Activated CD4-positive, alpha-beta T cell treated with anti-CD3 and anti-CD28 coated beads, Interleukin-2, amount 50 U/mL, for 16 hours (primary cell): ENCODE measurements at regions not wholly inside any gene's neighbourhood (a gene's known extent, or its start where the extent isn't known, plus 50 kb on each side); places are given as distances from the start of the nearest gene placed in this dataset.
"Not testable (repeated sequence)": the region's sequence is repeated elsewhere in the genome, so short reads cannot be mapped to it uniquely, and the experiment has no call there.

Experiments
- DNase-seq: peaks from one replicate; pipeline ENCODE4 v3.0.0-alpha.2; 2020

DNA sequence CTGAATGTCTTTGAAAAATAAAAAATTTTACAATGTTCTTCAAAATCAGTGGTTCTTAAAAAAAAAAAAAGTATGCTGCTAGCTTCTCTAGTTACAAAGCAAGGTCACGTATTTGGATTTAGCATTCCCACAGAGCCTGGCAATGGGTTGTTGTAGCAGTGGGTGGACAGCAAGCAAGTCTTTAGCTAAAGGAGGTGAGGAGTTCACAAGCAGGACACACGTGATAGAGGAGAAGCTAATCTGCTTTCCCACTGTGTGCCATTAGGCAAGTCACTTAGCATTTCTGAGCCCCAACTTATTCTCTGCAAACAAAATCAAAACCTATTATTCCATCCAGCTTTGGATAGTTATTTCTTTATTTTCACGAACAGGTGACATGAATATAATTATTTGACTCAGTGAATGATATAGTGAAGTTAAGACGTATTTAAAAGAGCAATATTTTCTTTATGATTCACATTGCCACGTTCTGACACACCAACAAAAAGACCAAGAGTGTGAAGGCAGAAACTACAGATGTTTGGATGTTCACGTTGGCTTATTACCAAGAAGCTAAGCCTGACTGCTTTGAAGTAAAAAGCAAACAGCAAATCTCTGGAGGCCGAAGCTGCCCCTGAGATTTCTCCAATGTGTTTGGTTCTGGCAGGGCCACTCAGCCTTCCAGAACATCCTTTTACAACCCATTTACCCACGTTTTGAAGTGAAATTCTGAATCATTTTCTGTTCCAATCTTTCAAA is 612.1 kb upstream of the CDH6 start:
- DNase-seq, result no peak

DNA sequence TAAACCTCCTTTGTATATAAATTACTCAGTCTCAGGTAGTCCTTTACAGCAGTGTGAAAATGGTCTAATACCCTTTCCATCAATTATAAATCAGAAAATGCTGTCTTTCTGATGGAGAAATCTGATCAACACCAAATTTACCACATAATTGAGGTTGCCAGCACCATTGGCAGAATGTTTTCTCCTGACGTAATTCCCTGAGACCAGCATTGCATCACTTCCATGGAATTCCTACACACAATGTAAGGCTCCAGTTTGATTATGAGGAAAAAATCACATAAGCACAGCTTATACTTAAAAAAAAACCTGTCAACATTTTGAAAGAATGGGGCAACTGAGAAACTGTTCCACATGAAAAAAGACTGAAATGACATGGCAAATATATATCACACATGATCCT is 618.7 kb upstream of the CDH6 start:
- DNase-seq, result no peak

DNA sequence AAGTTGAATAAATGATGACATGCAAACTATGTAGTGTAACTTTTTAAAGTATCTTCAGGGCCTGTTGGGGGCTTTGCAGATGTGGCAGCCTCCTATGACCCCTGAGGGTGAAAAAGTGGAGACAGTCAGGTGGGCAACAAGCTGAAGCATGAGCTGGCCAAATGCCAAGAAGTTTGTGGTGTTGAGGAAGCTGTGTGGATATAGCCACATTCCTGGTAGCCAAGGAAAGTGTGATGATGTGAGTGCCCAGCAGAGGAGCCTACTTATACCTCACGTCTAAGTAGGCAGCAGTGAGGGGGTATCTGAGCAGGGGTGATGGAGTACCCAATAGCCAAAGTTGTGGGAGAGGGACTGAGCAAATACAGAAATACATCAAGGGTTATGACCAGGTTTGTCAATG is 621.2 kb upstream of the CDH6 start:
- no peak for DNase-seq

DNA sequence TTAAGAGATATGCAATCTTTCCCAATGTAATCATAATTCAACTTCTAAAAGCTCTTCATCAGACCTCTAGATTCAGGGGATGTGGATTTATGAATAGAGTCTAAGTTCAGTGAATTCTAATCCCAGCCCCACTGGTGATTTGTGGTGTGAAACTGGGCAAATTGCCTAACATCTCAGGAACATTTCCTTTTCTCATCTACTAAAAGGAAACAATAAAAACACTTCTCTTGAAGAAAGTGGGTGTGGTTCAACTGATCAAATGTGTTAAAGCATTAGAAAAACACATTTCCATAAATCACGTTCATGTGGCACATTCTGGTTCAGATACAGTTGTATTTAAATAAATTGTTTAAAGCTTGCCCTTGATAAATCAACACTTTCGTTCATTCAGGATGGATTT is 631.7 kb upstream of the CDH6 start:
- DNase-seq, result no peak

DNA sequence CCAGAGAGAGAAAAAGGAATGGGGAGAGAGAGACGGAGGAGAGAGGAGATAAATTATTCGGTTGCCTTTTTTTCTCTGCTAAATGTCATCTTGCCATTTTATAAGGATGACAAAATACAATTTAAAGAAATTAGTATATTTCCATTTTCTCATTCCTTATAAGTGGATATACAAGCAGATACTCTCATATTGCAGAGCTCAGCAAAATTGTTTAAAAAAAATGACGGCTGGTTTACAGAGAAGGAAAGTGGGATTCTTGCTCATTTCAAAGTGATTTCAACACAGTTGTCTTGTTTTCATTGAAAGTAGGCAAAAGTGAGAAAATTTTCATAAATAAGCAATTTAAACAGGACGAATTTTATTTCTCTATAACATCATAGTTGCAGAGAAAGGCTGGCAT is 641.9 kb upstream of the CDH6 start:
- DNase-seq, result no peak

DNA sequence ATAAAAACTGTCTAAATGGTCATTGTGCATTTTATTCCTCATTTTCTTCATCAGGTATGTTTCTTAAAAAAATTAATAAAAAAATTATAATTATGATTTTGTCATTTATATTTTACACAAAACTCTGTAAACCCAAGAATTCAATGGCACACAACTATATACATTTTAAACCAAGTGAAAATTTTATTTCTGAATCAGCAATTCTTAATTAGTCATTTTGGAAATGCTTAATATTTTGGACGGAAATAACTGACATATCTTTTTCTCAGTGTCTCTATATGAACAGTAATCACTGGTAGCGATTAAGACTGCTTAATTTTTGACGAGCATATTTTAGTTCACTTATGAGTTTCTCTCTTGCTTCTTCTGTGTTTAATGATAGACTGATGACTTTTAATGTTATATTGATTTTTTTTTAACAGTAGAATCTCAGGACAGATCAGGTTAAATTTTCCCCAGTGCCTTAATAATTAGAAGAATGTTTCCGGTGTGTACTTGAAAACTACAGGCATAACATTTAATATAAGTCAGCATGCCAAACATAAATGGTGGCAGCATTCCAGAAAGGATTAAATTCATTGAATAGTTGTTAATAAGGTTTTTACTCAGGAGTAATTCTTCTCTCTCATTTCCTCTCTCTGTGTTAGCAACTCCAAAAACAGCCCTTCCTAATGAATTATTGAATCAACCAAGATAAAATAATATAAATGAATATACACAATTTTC is 644.7 kb upstream of the CDH6 start:
- DNase-seq, result no peak

DNA sequence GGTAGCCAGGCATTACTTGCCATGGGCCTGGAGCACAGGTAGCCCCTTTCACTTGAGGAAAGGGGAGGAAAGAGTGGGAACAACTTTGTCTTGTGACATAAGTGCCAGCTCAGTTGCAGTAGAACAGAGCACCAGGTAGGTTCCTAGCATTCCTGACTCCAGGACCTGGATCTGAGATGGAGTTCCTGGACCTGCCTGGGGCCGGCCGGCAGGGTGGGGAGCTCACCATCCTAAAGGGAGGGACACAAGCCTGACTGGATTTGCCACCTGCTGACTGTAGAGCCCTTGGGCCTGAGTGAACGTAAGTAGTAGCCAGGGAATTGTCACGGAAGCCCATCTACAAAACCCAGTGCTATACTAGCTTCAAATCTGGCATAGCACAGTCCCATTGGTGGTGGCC is 653.3 kb upstream of the CDH6 start:
- no peak for DNase-seq

DNA sequence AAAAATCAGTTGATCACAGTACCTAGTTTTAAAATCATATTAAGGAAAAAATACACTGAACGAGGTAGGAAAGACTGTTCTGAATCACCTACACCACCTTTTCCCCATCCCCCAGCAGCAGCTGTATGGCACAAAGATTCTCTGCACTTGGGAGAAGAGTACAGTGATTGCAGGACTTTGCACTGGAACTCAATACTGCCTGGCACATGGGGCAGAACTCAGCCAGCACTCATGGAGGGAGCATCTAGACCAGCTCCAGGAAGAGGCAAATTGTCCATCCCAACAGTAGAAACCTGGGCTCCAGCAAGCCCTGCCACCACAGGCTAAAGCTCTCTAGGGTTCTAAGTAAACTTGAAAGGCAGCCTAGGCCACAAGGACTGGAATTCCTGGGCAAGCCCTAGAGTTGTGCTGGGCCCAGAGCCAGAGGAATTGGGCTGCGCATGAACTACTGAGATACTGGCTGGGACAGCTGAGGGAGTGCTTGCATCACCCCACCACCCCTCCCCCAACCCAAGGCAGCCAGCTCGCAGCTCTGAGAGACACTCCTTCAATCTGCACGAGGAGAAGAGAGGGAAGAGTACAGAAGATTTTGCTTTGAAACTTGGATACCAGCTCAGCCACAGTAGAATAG is 654.4 kb upstream of the CDH6 start:
- DNase-seq, result no peak

DNA sequence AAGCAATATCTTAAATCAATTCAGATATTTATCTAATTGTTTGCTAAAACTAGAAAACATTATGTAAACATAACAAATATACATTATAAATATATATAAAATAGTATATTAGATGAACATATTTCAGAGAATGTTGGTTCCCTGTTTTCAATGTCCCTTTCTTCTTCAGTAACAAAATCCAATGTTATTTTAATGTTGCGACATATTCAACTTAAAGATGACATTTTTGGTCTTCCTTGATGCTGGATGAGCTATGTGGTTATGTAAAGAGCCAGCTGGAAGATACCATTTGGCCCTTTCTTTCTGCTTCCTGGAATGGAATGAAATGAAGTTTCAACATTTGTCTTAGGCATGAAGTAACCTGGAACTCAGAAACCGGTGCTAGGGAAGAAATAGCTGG is 668.1 kb upstream of the CDH6 start:
- DNase-seq, result no peak

DNA sequence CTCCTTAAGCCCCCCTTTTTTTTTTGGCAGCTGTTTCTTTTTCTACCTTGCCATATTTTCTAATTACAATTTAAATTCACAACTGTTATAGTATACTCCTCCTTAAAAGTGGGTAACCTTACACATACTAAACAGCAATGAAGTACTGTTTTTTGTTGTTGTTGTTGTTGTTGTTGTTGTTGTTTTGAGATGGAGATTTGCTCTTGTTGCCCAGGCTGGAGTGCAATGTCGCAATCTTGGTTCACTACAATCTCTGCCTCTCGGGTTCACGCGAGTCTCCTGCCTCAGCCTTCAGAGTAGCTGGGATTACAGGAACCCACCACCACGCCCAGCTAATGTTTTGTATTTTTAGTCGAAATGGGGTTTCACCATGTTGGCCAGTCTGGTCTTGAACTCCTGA is 669.1 kb upstream of the CDH6 start:
- DNase-seq, result no peak

DNA sequence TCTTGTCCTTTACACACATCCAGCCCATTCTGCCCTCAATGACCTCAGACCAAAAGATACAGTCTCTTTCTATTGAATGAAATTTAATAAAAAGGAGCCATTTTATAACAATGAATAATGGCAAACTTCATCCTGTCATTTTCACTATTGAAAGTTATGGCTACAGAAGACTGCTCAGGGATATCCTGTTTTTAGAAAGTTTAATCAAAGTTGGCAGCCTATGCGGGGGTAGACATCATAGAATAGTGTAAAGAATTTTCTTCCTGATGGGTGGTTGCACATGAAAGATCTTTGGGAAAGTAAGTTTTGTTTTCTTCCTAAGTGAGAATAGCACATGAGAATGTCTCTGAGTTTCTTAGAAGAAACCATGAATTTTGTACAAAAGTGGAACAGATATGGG is 670.4 kb upstream of the CDH6 start:
- DNase-seq, result no peak

DNA sequence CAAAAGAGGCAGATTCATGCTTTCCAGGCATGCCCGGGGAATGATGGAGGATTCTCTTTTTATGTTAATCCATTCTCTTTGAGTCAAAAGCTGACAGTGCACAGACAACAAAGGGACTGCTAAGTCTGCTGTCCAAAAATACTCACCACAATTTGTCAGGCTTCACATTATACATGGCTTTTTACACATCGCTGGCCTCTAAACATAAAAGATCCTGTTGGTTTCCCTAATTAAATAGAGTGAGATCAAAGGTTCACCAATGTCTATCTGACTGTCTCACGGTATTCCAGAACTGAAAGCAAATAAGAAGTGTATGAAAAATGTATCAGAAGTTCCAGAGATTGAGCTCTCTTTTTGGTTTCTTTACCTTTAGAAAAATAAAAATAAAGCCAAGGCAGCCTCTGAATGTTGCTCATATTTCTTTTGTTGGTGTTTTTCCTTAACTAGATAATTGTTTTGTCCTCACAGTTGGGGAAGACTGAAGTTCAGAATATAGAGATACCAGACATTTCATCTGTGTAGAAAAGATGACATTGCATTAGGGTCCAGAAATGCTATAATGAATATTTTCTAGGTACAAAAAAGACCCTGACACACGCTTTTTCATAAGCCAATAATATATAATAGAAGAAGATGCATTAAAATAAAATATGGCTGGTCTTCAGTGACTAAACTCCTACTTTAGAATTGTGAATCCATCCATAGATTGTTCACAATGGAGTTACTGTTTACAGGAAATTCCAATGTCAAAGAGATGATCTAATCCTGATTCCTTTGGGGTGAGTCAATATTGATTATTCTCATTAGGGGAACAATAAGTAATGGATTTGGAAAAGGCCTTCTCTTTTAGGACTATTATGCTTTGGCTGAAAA is 688.2 kb upstream of the CDH6 start:
- no peak for DNase-seq

DNA sequence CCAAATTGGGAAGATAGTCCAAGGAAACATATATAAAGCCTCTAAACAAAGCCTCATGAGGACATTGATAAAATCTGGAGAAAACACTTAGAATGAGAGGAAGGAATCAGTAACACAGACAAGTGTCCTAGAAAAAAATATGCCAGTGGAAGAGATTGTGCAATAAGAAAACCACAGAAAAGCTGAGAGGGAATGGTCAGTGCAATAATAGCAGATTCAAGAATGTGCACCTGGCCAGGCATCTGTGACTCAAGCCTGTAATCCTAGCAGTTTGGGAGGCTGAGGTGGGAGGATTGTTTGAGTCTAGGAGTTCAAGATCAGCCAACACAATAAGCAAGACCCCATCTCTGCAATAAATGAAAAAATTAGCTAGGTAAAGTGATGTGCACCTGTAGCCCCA is 691.2 kb upstream of the CDH6 start:
- DNase-seq, result no peak

DNA sequence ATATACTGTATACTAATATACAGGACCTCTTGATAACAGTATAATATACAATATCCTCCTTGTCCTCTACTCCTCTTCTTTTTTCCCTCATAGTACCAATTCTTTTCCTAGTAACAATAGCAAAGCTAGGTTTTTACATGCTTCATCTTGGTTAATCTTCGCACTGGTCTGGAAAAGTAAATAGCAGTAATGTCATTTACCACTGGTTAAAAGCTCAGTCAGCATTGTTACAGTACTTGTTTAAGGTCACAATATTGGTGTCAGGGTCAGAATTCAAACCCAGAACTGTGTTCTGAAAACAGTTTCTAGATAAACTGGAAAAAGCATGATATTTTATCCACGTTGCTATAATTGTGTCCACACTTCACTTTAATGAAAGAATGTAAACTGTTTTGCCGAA is 692.4 kb upstream of the CDH6 start:
- no peak for DNase-seq

DNA sequence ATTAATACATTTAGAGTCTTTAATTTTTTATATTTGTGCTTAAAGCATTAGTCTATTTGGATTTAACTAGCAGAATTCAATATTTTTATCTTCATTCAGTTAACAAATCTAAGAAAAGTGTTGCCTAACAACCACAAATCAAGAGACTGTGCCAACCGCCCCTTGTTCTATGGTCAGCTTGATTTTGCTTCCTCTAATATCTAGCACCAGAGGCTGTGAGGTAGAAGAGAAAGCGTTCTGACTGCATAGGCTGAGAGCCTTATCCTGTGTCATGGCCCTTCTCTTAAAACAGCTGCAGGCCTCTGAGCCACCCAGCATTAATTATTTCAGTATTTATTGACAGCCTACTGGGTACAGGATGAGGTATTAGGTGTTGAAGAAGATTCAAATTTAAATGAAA is 693.0 kb upstream of the CDH6 start:
- no peak for DNase-seq

DNA sequence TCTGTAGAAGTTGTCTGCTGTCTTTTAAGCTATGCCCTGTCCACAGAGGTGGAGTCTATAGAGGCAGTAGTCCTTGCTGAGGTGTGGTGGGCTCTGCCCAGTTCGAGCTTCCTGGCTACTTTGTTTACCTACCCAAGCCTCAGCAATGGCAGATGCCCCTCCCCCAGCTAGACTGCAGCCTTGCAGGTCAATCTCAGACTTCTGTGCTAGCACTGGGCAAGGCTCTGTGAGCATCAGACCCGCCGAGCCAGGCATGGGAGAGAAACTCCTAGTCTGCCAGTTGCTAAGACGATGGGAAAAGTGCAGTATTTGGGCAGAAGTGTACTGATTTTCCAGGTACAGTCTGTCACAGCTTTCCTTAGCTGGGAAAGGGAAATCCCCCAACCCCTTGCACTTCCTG is 694.1 kb upstream of the CDH6 start:
- DNase-seq, result no peak

DNA sequence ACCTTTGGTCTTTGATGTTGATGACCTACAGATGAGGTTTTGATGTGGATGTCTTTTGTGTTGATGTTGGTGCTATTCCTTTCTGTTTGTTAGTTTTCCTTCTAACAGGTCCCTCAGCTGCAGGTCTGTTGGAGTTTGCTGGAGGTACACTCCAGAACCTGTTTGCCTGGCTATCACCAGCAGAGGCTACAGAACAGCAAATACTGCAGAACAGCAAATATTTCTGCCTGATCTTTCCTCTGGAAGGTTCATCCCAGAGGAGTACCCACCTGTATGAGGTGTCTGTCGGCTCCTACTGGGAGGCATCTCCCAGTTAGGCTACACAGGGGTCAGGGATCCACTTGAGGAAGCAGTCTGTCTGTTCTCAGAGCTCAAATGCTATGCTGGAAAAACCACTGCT is 694.5 kb upstream of the CDH6 start:
- no peak for DNase-seq

DNA sequence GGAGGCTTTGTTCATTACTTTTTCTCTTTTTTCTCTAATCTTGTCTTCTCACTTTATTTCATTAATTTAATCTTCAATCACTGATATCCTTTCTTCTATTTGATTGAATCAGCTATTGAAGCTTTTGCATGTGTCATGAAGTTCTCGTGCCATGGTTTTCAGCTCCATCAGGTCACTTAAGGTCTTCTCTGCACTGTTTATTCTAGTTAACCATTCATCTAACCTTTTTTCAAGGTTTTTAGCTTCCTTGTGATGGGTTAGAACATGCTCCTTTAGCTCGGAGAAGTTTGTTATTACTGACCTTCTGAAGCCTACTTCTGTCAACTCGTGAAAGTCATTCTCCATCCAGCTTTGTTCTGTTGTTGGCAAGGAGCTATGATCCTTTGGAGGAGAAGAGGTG is 695.0 kb upstream of the CDH6 start:
- not testable (repeated sequence) for DNase-seq

DNA sequence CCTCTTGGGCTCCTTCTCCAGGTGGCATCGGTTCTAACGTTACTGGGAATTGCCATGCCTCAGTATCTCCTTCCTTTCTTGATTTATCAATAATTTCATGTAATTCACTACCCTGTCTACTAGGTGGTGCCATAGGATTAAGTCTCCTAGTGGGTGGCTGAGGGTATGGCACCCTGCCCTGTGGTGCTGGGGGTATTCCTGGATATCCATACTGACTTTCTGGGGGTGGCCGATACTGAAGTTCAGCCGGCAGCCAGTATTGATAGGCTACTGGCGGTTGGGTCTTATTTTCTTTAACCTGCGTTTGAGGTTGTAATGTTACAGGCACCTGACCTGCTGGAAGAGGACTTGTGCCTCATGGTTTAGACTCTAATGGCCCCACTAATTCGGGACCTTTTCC is 699.4 kb upstream of the CDH6 start:
- not testable (repeated sequence) for DNase-seq

DNA sequence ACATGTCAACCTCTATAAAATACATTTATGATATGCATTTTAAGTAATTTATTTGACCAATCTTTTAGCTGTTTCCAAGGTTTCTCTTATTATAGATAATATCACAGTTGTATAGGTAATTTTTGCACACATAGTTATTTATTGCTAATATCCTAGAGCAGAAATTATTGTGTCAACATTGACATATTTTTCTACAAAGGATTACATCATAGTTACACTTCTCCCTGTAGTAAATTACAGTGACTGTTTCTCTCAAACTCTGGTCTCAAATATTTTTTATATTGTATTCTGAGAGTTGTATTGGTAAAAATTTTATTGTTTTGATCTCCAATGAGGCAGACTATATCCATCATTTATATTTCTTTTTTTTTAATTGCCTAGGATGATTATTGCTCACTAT is 714.4 kb upstream of the CDH6 start:
- no peak for DNase-seq

DNA sequence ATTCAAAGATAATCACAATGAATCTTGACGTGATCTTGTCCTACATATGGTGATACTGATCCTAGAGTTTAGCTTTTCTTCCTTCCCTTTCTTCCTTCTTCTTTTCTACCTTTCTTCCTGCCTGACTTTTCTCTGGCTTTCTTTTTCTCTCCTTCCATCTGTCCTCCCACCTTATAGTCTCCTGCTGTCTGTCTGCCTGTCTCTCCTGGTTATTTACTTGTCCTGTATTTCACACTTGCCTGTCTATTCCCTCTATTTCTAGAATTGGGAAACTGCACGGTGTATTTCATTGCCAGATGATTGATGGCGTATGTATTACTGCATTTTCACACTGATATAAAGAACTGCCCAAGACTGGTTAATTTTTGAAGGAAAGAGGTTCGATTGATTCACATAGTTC is 718.1 kb upstream of the CDH6 start:
- no peak for DNase-seq

DNA sequence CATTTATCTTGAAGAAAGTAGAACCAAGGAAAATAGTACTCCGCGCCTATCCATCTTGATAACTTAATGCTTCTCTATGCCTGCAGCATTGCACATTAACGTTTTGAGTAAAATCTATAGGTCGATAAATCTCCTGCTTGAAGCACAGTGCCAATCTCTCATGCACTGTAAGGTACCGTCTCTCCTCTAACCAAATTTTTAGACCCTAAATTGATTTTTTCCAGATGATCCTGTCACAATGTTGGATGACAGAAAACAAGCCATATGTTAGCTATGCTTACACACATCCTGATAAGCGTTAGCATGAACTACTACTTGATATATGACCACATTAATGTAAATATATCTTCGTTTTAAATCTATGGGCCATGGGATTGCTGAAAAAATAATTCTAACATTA is 723.8 kb upstream of the CDH6 start:
- no peak for DNase-seq

DNA sequence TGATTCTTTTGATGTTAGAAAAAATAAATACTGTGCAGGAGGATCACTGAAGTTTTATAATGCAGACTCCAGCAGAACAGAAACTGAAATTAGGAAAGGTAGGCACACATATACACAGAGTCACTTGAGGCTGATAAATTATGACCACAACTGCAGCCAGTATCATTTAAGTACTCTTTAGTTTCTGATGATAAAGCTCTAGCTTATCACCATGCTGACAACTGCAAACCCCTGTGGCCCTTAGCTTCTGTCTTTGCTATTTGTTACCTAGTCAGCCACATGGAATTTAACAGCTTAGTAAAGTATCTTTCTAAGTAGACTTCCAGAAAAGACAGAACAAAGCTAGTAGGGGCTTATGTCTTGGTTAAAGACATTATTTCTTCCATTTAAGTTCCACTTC is 734.8 kb upstream of the CDH6 start:
- no peak for DNase-seq
